GM18520 (cell line): ENCODE measurements at regions not wholly inside any gene's neighbourhood (a gene's known extent, or its start where the extent isn't known, plus 50 kb on each side); places are given as distances from the start of the nearest gene placed in this dataset.

ENCODE experiments used
- ATAC-seq: cut with Tn5 transposase; IDR thresholded peaks from one replicate; pipeline ENCODE4 v1.9.1; 2021; ENCODE audit not compliant: unreplicated experiment

- no peak for ATAC-seq
Observed at GRCh38 chr21:39124681-39125251, 58.5 kb downstream of the PSMG1 start.

- ATAC-seq: no peak
Observed at GRCh38 chr21:39123375-39123774, 59.9 kb downstream of the PSMG1 start.

- ATAC-seq: no peak
Observed at GRCh38 chr21:39121600-39122355, 61.5 kb downstream of the PSMG1 start.

DNA sequence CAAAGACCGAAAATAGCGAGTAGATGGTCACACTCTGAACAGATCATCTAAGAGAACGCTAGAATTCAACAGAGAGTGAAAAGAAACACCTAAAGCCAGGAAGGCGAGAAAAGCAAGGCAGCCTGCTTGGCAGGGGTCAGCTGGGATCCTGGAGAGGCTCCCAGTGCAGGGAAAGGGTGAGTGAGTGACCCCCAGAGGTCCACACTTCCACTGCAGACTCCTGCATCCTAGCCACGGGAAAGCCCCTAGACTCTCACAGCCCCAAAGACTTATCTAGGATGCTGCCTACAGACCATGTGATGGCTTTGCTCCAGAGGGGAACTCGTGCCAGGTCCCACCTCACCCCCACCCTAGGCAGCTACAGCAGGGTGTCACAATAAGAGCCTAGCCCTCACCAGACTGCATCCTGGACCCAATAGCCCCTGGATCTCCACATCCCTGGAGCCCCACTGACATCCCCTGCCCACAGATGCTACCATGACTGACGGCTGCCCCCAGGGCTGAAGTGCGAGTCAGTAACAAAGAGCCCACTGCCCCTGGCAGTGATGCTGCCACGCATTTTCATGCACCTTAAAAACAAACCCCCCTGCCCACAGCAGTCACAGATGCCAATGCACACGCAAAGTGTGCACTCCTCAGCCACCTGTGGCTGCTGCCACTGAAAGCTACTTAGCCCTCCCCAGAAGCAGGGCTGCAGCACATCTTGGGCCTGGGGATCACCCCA is 62.2 kb downstream of the PSMG1 start:
- ATAC-seq: no peak

DNA sequence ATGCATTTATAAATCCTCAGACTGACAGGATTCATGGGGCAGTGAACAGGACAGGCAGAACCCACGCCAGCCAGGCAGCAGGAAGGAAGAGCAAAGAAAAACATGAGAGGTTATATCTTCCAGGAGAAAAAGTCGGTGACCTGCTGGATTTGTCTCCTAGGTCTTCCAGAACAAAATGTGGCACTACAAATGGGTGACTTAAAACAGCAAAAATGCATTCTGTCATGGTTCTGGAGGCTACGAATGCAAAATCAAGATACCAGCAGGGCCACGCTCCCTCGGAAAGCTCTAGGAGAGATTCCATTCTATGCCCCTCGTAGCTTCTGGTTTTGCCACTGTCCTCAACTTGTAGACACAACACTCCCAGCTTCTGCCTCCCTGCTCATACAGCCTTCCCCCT is 63.4 kb downstream of the PSMG1 start:
- no peak for ATAC-seq

- no peak for ATAC-seq
Observed at GRCh38 chr21:39118604-39119215, 64.5 kb downstream of the PSMG1 start.

DNA sequence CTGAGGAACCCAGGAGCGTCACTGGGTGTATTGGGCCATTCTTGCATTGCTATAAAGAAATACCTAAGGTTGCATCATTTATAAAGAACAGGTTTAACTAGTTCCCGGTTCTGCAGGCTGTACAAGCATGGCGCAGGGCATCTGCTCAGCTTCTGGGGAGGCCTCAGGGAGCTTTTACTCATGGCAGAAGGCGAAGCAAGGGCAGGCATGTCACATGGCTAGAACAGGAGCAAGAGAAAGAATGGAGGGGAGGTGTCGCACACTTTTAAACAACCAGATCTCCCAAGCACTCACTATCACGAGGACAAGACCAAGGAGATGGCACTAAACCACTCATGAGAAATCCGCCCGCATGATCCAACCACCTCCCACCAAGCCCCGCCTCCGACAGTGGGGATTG is 65.2 kb downstream of the PSMG1 start:
- no peak for ATAC-seq

DNA sequence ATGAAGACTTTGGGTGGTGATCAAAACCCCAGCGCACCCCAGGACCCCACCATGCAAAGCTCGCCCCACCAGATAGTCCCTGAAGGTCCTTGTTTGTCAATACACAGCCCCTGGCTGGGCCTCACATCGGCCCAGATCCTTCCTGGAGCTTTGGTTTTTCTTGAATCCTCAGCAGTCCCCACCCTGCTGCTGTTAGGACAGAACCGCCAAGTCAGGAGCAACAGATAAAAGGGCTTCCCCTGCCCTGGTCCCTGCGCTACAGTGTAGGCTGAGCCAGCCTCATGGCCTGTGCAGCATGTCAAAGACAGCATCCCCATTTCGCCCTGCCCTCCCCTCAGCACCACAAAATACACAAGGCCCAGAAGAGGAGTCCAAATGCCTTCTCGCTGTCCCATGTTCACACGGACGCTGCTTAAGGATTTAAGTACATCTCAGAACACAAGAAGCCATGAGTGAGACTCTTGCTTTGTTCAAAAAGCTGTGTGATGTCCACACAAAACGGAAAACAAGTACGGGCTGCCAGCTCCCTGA is 65.7 kb downstream of the PSMG1 start:
- ATAC-seq: no peak

GRCh38 chr21:39116761-39117439 is 66.4 kb downstream of the PSMG1 start:
- no peak for ATAC-seq

DNA sequence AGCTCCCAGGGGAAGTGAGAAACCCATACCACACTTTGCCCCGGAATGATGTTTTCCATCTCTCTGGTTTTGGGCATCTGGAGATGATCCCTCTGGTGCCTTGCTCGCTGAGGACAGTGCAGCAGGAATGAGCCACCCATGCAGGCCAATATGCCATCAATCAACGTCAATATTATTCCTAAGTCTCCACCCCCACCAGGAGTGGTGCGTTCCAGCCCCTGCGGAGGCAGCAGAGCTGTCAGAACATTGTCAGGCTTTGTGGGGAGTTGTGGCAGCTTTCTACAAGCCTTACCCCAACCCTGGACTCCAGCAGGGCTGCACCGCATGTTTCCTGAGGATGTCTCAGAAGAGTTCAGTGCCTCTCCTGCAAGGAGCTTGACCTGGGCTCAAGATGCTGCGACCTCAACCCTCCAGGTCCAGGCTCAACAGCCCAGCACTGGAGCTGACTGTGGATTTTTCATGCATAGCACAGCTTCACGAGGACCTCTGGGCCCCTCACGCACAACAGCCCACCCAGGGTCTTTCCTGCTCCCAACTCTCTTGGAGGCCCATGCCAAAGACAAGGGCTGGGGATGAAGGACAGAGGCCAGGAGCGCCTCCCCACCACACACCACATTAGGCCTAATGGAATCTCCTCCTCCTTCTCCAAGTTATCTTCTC is 67.5 kb downstream of the PSMG1 start:
- ATAC-seq: no peak

- ATAC-seq: no peak
Observed at GRCh38 chr21:39114871-39115575, 68.2 kb downstream of the PSMG1 start.

- ATAC-seq: no peak
Observed at GRCh38 chr21:39111931-39112550, 71.2 kb downstream of the PSMG1 start.

DNA sequence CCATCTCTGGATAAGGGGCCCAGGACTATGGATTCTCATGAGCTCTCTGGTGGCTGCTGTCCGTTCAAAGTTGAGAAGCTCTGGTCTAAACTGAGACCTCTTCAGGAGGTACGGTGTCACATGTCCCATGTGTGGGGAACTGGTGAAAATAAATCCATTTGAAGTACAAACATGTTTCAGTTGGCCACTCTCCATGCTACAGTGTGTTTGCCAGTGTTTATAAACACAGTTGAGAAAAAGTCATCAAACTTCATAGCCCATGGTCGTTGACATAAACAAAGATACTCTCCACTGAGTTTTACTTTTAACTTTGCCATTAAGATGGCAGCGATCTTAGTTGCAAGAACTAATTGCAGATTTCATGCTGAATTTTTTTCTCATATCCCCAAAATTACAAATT is 72.8 kb downstream of the PSMG1 start:
- ATAC-seq: no peak

DNA sequence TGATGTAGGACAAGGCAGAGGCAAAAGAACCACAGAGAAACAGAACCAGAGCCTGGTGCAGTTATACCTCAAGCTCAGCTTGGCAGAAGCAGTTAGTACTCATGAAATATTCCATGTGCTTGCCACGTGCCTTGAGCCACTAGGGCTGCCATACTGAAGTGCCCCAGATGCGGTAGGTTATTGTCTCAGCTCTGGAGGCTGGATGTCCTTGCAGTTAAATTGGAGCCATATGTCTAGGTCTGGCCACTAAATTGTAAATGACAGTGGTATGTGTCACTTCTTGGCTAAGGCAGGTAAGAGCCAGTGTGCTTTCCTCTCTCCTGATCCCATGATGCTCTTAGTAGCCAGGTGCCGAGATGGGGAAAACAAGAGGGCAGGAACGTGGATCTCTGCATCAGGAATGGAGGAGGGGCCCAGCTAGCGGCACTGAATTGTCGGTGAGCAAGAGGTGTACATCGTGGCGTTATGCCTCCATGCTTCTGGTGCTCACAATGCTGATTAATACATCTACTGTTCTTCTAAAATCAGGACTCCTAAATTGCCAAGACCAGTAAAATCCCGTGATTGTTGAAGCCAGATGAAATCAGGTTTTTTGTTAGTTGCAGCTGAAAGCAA is 73.5 kb downstream of the PSMG1 start:
- no peak for ATAC-seq

GRCh38 chr21:39109163-39109530 is 74.1 kb downstream of the PSMG1 start:
- ATAC-seq: no peak

DNA sequence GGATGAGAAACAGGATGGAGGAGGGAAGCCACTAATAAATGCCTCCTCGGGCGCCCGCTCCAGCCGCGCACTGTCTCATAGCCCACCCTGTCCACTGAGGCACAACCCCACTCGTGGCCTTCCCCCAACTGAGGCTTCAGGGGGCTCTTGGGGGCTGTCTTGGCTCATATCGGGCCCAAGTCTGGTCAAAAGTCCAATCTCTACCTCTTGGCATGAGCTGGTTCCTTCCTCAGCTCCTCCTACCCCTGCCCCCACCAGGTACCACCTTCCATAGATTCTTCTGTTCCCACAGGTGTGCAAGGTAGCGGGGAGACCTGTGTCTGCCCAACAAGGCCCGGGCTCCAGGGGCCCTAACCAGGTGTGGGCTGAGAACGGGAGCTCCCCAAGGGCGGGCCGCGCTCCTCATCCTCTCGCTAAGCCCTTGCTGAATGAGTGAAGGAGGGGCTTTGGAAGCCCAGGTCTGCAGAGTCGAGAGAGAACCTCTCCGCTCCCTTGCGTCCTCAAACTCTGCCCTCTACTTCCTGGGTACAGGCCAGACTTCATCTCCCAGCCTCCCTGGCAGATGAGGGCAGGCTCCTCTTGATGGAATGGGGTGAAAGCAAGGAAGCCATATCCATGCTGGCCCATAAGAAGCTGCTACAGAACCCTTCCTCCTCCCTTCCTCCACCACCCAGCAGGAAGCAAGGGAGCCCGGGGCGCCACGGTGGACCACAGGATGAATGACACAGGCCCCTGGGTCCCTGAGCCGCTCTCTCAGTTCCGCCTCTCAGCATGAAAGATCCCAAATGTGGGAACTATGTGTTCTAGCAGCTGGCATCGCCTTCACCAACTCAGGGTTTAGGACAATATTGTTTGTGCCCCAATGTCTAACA is 74.7 kb downstream of the PSMG1 start:
- ATAC-seq: no peak

DNA sequence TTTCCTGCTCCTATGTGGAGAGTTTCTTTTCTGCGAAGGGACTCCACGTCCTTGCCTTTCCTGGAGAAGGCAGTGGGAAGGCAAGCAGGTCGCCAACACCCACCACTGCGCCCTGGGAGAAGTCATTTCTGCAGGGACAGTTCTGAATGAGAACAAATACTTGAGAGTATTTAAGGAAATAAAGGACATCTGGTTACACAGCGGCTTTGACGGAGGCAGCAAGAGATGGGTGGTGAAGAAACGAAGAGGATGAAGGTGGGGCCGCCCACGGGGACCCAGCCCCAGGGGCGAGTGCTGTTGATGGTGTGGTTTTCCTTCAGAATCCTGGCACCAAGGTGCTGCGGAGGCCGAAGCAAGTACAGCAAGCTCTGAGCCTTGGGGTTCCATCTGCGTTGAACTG is 75.5 kb downstream of the PSMG1 start:
- ATAC-seq: no peak

- no peak for ATAC-seq
Observed at GRCh38 chr21:39106881-39107462, 76.3 kb downstream of the PSMG1 start.
